Breast epithelium (tissue), 3 donors: ENCODE measurements at regions not wholly inside any gene's neighbourhood (a gene's known extent, or its start where the extent isn't known, plus 50 kb on each side); places are given as distances from the start of the nearest gene placed in this dataset.

Experiments used
- CTCF ChIP-seq, 3 donors: fragments of 450-650 bp; IDR thresholded peaks; one replicate each; pipeline ENCODE4 v1.5.1; 2016 to 2017; ENCODE audit warnings: antibody characterized with exemption in 3 of 3, mild to moderate bottlenecking in 3 of 3, moderate library complexity in 3 of 3
- POLR2A ChIP-seq: fragments of 450-650 bp; IDR thresholded peaks from one replicate; pipeline ENCODE4 v1.6.1; 2016; ENCODE audit warnings: antibody characterized with exemption, mild to moderate bottlenecking, moderate library complexity
- POLR2AphosphoS5 ChIP-seq, 3 donors: sonication (generic); formaldehyde crosslinking; IDR thresholded peaks; one replicate each; pipeline ENCODE4 v1.6.1; 2017; ENCODE audit warnings: antibody characterized with exemption in 3 of 3

- TF ChIP-seq CTCF (IDR thresholded peaks at IDR 0.05), result no peak
- TF ChIP-seq POLR2A, result no peak
- TF ChIP-seq POLR2AphosphoS5 (IDR thresholded peaks at IDR 0.05), result no peak
Observed at GRCh38 chr2:14967729-14968128, 335.2 kb downstream of the LRATD1 start.
